Karpas-422 (cell line): ENCODE measurements at regions not wholly inside any gene's neighbourhood (a gene's known extent, or its start where the extent isn't known, plus 50 kb on each side); places are given as distances from the start of the nearest gene placed in this dataset.
"Not testable (repeated sequence)": the region's sequence is repeated elsewhere in the genome, so short reads cannot be mapped to it uniquely, and the experiment has no call there.

Experiments used
- DNase-seq: peaks from one replicate; pipeline ENCODE4 v3.0.0-alpha.2; 2015
- H2AFZ ChIP-seq: fragments of 200-600 bp; sonication (generic); 2 replicates; pipeline ENCODE4 v1.6.1; 2014; ENCODE audit warnings: antibody characterized with exemption, low read length, mixed read lengths
- H3K27ac ChIP-seq: fragments of 200-600 bp; sonication (generic); 2 replicates; pipeline ENCODE4 v1.5.1; 2014; ENCODE audit warnings: mild to moderate bottlenecking, low read length, moderate library complexity
- H3K27me3 ChIP-seq: fragments of 200-600 bp; sonication (generic); 2 replicates; pipeline ENCODE4 v1.6.1; 2014; ENCODE audit warnings: low read length, mixed read lengths
- H3K36me3 ChIP-seq: fragments of 200-600 bp; sonication (generic); 2 replicates; pipeline ENCODE4 v1.6.1; 2014; ENCODE audit warnings: low read length, mixed read lengths; ENCODE audit not compliant: insufficient read depth
- H3K4me1 ChIP-seq: fragments of 200-600 bp; sonication (generic); 2 replicates; pipeline ENCODE4 v1.6.1; 2014; ENCODE audit warnings: mild to moderate bottlenecking, low read length, mixed read lengths
- H3K4me2 ChIP-seq: fragments of 200-600 bp; sonication (generic); 2 replicates; pipeline ENCODE4 v1.6.1; 2014; ENCODE audit warnings: low read length, low read depth, mild to moderate bottlenecking; ENCODE audit not compliant: poor library complexity, severe bottlenecking
- H3K4me3 ChIP-seq: fragments of 200-600 bp; sonication (generic); 2 replicates; pipeline ENCODE4 v1.5.1; 2014; ENCODE audit warnings: mild to moderate bottlenecking, antibody characterized with exemption, low read length, mixed read lengths
- H3K79me2 ChIP-seq: fragments of 200-600 bp; sonication (generic); 2 replicates; pipeline ENCODE4 v1.6.1; 2014; ENCODE audit warnings: mild to moderate bottlenecking, low read length, mixed read lengths
- H3K9ac ChIP-seq: fragments of 200-600 bp; sonication (generic); 2 replicates; pipeline ENCODE4 v1.6.0; 2014; ENCODE audit warnings: low read length
- H3K9me2 ChIP-seq: fragments of 200-600 bp; sonication (generic), shearing (Covaris generic); replicated peaks from 2 replicates; pipeline ENCODE4 v1.6.0; 2014; ENCODE audit warnings: mild to moderate bottlenecking, low read length, moderate library complexity; ENCODE audit not compliant: insufficient read depth
- H3K9me3 ChIP-seq: fragments of 300-700, 200-600 bp; sonication (generic); 2 replicates; pipeline ENCODE4 v1.6.1; 2014; ENCODE audit warnings: low read length, mixed read lengths
- H4K20me1 ChIP-seq: fragments of 200-600 bp; sonication (generic); 2 replicates; pipeline ENCODE4 v1.6.1; 2014; ENCODE audit warnings: mild to moderate bottlenecking, antibody characterized with exemption, low read length, low read depth; ENCODE audit not compliant: insufficient read depth

DNA sequence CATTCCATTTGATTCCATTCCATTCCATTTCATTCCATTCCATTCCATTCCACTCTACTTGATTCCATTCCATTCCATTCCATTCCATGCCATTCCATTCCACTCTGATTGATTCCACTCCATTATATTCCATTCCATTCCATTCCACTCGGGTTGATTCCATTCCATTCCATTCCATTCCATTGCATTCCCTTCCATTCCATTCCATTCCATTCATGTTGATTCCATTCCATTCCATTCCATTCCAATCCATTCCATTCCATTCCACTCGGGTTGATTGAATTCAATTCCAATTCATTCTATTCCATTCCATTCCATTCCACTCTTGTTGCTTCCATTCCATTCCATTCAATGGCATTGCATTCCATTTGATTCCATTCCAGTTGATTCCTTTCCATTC, 1136.4 kb downstream of the RPIA start:
- not testable (repeated sequence) for H2AFZ ChIP-seq, H3K27me3 ChIP-seq, H3K9ac ChIP-seq, H3K27ac ChIP-seq, H3K9me2 ChIP-seq, H3K4me3 ChIP-seq, H3K79me2 ChIP-seq, H3K4me1 ChIP-seq, DNase-seq, H3K36me3 ChIP-seq, H4K20me1 ChIP-seq, H3K4me2 ChIP-seq
- peaks cover 11% of the 10 kb centered on the region for H3K9me3 ChIP-seq

DNA sequence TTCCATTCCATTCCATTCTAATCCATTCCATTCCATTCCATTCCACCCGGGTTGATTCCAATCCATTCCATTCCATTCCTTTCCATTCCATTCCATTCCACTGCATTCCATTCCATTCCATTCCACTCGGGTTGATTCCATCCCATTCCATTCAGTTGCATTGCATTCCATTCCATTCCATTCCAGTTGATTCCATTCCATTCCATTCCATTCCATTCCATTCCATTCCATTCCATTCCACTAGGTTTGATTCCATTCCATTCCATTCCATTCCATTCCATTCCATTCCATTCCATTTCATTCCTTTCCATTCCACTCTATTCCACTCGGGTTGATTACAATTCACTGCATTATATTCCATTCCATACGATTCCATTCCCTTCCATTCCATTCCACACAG, 1136.9 kb downstream of the RPIA start:
- not testable (repeated sequence) for H2AFZ ChIP-seq, DNase-seq, H3K4me2 ChIP-seq, H3K4me3 ChIP-seq, H3K79me2 ChIP-seq, H3K27me3 ChIP-seq, H3K27ac ChIP-seq, H3K9me3 ChIP-seq, H4K20me1 ChIP-seq, H3K4me1 ChIP-seq, H3K9me2 ChIP-seq, H3K36me3 ChIP-seq, H3K9ac ChIP-seq

DNA sequence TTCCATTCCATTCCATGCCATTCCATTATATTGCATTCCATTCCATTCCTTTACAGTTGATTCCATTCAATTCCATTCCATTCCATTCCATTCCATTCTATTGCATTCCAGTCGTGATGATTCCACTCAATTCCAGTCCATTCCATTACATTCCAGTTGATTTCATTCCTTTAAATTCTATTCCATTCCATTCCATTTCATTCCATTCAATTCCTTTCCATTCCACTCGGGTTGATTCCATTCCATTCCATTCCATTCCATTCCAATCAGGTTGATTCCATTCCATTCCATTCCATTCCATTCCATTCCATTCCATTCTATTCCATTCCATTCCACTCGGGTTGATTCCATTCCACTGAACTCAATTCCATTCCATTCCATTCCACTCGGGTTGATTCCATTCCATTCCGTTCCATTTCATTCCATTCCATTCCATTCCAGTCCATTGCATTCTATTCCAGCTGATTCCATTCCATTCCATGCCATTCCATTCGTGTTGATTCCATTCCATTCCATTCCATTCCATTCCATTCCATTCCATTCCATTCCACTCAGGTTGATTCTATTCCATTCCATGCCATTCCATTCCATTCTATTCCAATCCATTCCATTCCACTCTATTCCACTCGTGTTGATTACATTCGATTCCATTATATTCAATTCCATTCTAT, 1137.6 kb downstream of the RPIA start:
- H3K4me3 ChIP-seq, H3K27me3 ChIP-seq, H2AFZ ChIP-seq, H3K4me2 ChIP-seq, H3K9me3 ChIP-seq, H4K20me1 ChIP-seq, H3K9me2 ChIP-seq, DNase-seq, H3K79me2 ChIP-seq, H3K27ac ChIP-seq, H3K36me3 ChIP-seq, H3K4me1 ChIP-seq, H3K9ac ChIP-seq: not testable (repeated sequence)

DNA sequence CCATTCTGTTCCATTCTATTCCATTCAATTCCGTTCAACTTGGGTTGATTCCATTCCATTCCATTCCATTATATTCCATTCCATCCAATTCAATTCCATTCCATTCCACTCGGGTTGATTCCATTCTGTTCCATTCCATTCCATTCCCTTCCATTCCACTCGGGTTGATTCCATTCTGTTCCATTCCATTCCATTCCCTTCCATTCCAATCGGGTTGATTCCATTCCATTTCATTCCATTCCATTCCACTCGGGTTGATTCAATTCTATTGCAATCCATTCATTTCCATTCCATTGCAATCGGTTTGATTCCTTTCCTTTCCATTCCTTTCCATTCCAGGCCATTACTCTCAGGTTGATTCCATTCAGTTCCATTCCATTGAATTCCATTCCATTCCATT, 1138.4 kb downstream of the RPIA start:
- Histone ChIP-seq H3K4me1 (no peaks in the 10 kb centered on the region), H3K4me2 (no peak overlapping the region), H2AFZ (no peak overlapping the region), H3K9ac (no peak overlapping the region), H3K36me3 (no peaks in the 10 kb centered on the region), H3K4me3 (0 out of 2 replicates have a peak overlapping the region, but pooled peaks have one; percentile 8), H3K27me3 (no peaks in the 10 kb centered on the region), H4K20me1 (no peaks in the 10 kb centered on the region), H3K27ac (no peak overlapping the region), H3K9me3 (peaks cover 9% of the 10 kb centered on the region), H3K9me2 (no peaks in the 10 kb centered on the region), H3K79me2 (no peaks in the 10 kb centered on the region)
- DNase-seq = no peak

DNA sequence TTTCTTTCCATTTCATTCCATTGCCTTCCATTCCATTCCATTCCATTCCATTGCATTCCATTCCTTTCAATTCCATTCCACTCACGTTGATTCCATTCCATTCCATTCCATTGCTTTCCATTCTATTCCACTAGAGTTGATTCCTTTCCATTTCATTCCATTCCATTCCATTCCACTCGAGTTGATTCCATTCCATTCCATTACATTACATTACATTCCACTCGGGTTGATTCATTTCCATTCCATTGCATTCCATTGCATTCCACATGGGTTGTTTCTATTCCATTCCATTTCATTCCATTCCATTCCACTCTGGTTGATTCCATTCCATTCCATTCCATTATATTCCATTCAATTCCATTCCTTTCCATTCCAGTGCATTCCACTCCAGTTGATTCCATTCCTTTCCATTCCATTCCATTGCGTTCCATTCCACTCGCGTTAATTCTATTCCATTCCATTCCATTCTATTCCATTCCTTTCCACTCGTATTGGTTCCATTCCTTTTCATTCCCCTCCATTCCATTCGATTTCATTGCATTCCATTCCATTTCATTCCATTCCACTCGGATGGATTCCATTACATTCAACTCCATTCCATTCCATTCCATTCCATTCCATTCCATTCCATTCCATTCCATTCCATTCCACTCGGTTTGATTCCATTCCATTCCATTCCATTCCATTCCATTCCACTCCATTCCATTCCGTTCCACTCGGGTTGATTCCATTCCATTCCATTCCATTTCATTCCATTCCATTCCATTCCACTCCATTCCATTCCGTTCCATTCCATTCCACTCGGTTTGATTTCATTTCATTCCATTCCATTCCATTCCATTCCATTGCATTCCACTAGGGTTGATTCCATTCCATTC, 1139.1 kb downstream of the RPIA start:
- DNase-seq, H3K79me2 ChIP-seq, H3K4me2 ChIP-seq, H3K36me3 ChIP-seq, H3K4me3 ChIP-seq, H3K27me3 ChIP-seq, H3K9me3 ChIP-seq, H3K9me2 ChIP-seq, H3K4me1 ChIP-seq, H2AFZ ChIP-seq, H3K27ac ChIP-seq, H3K9ac ChIP-seq, H4K20me1 ChIP-seq: not testable (repeated sequence)

DNA sequence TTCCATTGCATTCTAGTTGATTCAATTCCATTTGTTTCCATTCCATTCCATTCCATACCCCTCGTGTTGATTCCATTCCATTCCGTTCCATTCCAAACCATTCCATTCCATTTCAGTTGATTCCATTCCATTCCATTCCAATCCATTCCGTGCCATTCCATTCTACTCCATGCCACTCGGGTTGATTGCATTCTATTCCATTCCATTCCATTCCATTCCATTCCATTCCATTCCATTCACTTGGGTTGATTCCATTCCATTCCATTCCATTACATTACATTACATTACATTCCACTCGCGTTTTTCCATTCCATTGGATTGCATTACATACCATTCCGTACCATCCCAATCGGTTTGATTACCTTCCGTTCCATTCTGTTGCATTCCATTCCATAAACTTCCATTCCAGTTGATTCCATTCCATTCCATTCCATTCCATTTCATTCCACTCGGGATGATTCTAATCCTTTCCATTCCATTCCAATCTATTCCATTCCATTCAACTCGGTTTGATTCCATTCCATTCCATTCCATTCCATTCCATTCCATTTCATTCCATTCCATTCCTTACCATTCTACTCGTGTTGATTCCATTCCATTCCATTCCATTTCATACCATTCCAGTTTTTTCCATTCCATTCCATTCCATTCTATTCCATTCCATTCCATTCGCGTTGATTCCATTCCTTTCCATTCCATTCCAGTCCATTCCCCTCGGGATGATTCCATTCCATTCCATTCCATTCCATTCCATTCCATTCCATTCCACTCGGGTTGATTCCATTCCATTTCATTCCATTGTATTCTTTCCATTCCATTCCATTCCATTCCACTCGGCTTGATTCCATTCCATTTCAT, 1140.4 kb downstream of the RPIA start:
- H3K4me3 ChIP-seq = peak overlapping the region; percentile 4; the same call in 1 of the 2 replicates
- H3K9me2 ChIP-seq = no peaks in the 10 kb centered on the region
- no peaks in the 10 kb centered on the region for H3K36me3 ChIP-seq
- H3K4me2 ChIP-seq = no peak overlapping the region
- no peaks in the 10 kb centered on the region for H4K20me1 ChIP-seq
- no peak overlapping the region for H3K27ac ChIP-seq
- H3K27me3 ChIP-seq = no peaks in the 10 kb centered on the region
- peaks cover 8% of the 10 kb centered on the region; the same call in 1 of the 2 replicates for H3K9me3 ChIP-seq
- no peak overlapping the region for H2AFZ ChIP-seq
- no peak for DNase-seq
- no peak overlapping the region for H3K9ac ChIP-seq
- H3K4me1 ChIP-seq = no peaks in the 10 kb centered on the region
- no peaks in the 10 kb centered on the region for H3K79me2 ChIP-seq

DNA sequence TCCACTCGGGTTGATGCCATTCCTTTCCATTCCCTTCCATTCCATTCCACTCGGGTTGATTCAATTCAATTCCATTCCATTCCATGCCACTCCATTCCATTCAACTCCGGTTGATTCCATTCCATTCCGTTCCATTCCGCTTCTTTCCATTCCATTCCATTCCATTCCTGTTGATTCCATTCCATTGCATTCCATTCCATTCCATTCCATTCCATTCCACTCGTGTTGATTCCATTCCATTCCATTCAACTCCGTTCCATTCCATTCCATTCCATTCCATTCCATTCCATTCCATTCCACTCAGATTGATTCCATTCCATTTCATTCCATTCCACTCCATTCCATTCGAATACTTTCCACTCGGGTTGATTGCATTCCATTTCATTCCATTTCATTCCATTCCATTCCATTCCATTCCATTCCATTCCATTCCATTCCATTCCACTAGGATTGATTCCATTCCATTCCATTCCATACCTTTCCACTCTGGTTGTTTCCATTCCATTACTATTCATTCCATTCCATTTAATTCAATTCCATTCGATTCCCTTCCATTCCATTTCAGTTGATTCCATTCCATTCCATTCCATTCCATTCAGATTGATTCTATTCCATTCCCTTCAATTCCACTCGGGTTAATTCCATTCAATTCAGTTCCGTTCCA, 1141.8 kb downstream of the RPIA start:
- H3K9ac ChIP-seq = no peak overlapping the region
- H3K27ac ChIP-seq = no peak overlapping the region
- H3K9me3 ChIP-seq = peaks cover 9% of the 10 kb centered on the region; the same call in 1 of the 2 replicates
- no peak overlapping the region for H2AFZ ChIP-seq
- no peaks in the 10 kb centered on the region for H3K4me1 ChIP-seq
- H4K20me1 ChIP-seq = no peaks in the 10 kb centered on the region
- no peaks in the 10 kb centered on the region for H3K27me3 ChIP-seq
- H3K4me2 ChIP-seq = no peak overlapping the region
- DNase-seq = peak; percentile 41
- no peaks in the 10 kb centered on the region for H3K9me2 ChIP-seq
- no peaks in the 10 kb centered on the region for H3K79me2 ChIP-seq
- no peak overlapping the region for H3K4me3 ChIP-seq
- no peaks in the 10 kb centered on the region for H3K36me3 ChIP-seq

DNA sequence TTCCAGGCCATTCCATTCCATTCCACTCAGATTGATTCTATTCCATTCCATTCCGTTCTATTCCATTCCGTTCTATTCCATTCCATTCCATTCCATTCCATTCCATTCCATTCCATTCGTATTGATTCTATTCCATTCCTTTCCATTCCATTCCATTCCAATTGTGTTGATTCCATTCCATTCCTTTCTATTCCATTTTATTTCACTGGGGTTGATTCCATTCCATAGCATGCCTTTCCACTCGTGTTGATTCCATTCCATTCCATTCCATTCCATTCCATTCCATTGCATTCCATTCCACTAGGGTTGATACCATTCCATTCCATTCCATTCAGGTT, 1142.3 kb downstream of the RPIA start:
- H3K4me1 ChIP-seq = no peaks in the 10 kb centered on the region
- no peaks in the 10 kb centered on the region for H3K79me2 ChIP-seq
- no peak overlapping the region for H3K9ac ChIP-seq
- H3K4me2 ChIP-seq = no peak overlapping the region
- no peaks in the 10 kb centered on the region for H4K20me1 ChIP-seq
- no peaks in the 10 kb centered on the region for H3K9me2 ChIP-seq
- DNase-seq = peak; percentile 51
- H3K9me3 ChIP-seq = peaks cover 9% of the 10 kb centered on the region; the same call in 1 of the 2 replicates
- H2AFZ ChIP-seq = no peak overlapping the region
- H3K27me3 ChIP-seq = no peaks in the 10 kb centered on the region
- H3K36me3 ChIP-seq = no peaks in the 10 kb centered on the region
- H3K27ac ChIP-seq = no peak overlapping the region
- H3K4me3 ChIP-seq = no peak overlapping the region
